ENCODE measurements at regions not wholly inside any gene's neighbourhood (a gene's known extent, or its start where the extent isn't known, plus 50 kb on each side); places are given as distances from the start of the nearest gene placed in this dataset.

DNA sequence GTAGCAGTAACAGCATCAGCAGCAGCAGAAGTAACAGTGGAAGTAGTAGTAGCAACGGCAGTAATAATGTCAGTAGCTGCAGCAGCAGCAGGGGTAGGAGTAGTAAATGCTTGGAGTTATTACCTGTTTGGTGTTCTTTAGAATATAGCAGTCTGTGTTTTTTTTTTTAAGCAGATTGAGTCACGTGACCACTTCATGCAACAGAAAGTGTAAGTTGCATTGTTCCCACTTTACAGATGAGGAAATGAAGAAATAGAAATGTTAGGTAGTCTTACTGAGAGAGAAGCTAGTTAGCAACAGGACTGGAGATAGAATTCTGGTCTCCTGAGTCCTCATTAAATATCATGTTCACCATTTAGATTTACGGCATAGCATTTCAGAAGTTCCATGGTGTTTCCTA lies 358.2 kb downstream of the HAPSTR1 start:
- no peak for DNase-seq (ENCODE audit: low read depth in 1 of 2, low spot score in 1 of 2)

DNA sequence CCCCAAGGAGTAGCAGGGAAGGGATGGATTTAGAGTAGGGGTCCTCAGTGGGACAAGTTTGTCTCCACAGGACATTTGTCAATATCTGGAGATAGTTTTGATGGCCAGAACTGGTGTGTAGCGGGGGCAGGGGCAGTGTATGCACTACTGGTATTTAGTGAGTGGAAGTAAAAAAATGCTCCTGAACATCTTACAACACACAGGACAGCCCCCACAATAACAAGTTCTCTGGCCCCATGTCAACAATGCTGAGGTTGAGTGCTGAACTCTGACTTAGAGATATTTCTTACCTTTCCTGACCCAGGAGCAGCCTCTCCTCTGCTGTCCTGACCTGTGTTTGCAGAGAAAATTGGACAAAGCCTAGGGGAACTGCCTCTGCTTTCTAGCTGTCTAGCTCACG lies 365.8 kb downstream of the HAPSTR1 start:
- DNase-seq (ENCODE audit: low read depth in 1 of 2, low spot score in 1 of 2) = no peak

DNA sequence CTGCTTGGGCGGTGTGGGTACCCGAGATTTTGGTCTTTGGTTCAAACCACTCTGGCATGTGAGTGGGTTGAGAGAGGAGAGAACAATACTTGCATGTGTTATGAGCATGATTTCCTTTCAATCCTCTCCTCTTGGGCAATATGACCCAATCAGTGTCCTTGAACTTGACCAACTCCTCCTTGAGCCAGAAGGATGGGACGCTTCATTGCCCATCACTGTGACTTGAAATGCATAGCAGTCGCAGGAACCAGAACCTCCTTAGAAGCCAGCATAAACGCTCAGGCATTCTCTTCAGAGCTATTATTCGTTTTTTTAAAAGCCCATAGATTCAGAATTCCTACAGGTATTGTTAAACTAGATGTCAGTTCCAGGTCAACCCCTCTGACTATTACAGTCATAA lies 367.4 kb downstream of the HAPSTR1 start:
- no peak for DNase-seq (ENCODE audit: low read depth in 1 of 2, low spot score in 1 of 2)

- DNase-seq (ENCODE audit: low read depth in 1 of 2, low spot score in 1 of 2) = no peak
Measured at GRCh38 chr16:9462984-9463383, 371.5 kb downstream of the HAPSTR1 start.

DNA sequence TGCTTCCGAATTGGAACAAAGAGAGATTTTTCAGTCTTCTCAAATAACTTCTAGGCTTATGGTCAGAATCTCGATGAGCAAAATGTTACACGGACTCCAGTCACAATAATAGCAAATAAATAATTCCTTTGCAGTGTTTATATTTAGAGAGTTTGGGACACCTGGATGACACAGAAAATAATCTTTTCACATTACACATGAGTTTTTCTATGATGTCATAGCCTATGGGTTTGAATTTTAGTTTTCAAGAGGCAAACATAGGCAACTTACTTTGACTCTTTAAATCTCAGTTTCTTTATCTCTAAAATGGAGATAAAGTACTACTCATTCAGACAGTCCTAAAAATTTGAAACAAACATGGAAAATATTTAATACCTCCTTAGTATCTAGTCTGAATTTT lies 372.0 kb downstream of the HAPSTR1 start:
- no peak for DNase-seq (ENCODE audit: low read depth in 1 of 2, low spot score in 1 of 2)

DNA sequence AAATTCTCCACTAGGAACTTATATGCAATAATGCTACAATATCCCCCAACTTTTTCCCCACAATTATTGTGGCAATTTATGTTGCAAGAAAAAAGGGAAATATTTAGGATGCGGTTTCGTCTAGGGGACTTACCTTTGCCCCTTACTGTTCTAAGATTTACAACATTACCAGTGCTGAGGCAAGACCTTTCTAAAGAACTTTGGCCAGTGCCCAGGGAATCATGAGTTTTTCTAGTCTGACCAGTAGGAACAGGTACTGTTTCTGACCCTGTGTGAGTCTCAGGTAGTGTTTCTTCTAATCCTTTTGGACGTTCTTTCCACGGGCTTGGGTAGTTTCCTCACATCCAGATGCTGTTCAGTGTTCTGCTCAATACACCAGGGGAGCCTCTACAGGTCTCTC lies 373.7 kb downstream of the HAPSTR1 start:
- DNase-seq (ENCODE audit: low read depth in 1 of 2, low spot score in 1 of 2) = no peak

- no peak for DNase-seq (ENCODE audit: low read depth in 1 of 2, low spot score in 1 of 2)
Measured at GRCh38 chr16:9469512-9469911, 378.1 kb downstream of the HAPSTR1 start.

DNA sequence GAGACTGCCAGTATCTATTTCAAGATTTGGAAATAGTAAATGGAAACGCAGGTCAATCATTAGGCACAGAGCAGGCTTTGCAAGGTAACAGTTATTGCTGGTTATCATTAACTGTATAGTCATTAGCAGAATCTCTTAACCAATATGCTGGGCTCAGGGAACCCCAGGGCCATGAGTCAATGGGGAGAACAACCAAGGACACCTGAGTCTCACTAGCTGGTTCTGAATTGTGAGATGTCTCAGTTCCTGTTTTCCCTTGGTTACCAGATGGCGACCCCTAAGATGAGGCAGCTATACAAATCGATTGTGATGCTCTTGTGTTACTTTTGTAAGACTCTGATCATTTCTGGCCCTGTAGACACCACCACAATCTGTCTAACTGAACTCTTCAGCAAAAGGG lies 385.3 kb downstream of the HAPSTR1 start:
- DNase-seq (ENCODE audit: low read depth in 1 of 2, low spot score in 1 of 2) = no peak

DNA sequence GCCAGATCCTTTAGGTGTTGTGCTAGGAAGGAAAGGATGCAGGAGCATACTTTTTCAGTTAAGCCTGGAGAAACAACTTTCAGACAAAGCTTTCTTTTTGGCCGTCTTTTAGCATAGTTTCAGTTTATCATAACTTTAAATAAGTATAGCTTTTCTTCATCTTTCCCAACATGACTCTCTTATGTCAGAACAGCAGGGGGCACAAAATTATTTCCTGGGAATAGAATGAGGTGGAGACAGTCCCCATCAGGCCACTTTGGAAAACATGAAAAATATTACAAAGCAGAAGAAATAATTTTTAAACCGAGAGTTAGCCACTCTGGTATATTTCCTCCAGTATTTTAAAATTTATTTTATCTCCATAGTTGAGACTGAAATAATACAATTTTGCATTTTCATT lies 387.6 kb downstream of the HAPSTR1 start:
- DNase-seq (ENCODE audit: low read depth in 1 of 2, low spot score in 1 of 2) = no peak

GRCh38 chr16:9480503-9480902 lies 389.1 kb downstream of the HAPSTR1 start:
- DNase-seq (ENCODE audit: low read depth in 1 of 2, low spot score in 1 of 2) = no peak

DNA sequence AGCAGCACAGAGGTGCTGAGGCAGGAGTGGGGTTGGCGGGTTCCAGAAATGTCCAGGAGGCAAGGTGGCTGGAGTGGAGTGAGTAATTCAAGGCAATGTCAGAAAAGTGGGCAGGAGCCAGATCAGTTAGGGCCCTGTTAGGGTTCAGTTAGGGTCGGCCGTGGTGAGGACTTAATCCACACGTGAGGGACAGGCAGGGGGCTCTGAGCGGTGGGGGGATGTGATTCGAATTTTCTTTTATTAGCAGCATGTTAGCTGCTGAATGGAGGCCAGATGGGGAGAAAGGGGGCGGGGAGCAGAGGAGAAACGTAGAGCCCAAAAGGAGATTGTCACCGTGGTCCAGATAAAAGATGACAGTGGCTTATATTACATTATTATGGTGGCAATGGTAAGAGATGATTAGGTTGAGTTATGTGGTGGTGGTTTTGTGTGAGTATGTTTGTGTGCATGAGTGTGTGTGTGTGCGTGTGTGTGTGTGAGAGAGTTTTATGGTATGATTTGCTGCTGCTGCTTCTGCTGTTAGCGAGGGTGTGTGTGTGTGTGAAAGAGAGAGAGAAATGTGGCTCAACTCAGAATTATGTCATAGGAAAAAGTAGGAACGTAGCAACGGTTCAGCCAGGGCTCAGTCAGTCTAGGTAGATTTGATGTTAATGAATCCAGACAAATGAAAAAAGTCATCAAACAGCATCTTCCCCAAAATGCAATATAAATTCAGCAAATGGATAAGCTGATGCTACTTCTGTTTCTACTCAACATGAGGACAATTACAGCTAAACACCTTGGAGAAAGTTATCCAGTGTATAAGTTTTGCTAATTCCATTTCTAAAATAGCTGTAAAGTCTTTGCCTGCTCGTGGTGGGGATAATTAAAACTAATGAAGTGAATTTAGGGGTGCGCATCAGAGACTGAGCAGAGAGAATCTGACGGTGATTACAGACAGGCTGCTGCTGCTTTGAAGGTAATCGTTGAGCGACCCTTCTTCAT lies 390.6 kb downstream of the HAPSTR1 start:
- no peak for DNase-seq (ENCODE audit: low read depth in 1 of 2, low spot score in 1 of 2)

DNA sequence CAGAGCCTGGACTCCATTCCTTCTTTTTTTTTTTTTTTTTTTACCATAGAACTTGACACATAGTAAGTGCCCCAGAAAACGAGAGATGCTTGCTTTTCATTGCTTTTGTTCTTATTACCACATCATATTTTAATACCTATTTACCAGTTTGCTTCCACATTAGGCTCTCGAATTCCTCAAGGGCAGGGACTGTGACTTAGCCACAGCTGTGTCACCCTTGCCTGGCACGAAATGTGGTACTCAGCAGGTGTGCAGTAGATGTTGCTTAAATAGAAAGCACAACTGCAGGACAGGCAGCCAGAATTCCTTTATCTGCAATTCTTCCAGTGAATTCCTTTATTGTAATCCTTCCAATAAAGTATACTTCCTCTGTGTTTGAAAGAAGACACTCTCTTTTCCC lies 393.0 kb downstream of the HAPSTR1 start:
- DNase-seq (ENCODE audit: low read depth in 1 of 2, low spot score in 1 of 2) = no peak

- DNase-seq (ENCODE audit: low read depth in 1 of 2, low spot score in 1 of 2) = no peak
Measured at GRCh38 chr16:9484881-9485280, 393.4 kb downstream of the HAPSTR1 start.

- DNase-seq (ENCODE audit: low read depth in 1 of 2, low spot score in 1 of 2) = no peak
Measured at GRCh38 chr16:9489835-9490467, 398.5 kb downstream of the HAPSTR1 start.

- DNase-seq (ENCODE audit: low read depth in 1 of 2, low spot score in 1 of 2) = no peak
Measured at GRCh38 chr16:9495824-9496223, 404.4 kb downstream of the HAPSTR1 start.

- DNase-seq (ENCODE audit: low read depth in 1 of 2, low spot score in 1 of 2) = no peak
Measured at GRCh38 chr16:9497750-9498149, 406.3 kb downstream of the HAPSTR1 start.

DNA sequence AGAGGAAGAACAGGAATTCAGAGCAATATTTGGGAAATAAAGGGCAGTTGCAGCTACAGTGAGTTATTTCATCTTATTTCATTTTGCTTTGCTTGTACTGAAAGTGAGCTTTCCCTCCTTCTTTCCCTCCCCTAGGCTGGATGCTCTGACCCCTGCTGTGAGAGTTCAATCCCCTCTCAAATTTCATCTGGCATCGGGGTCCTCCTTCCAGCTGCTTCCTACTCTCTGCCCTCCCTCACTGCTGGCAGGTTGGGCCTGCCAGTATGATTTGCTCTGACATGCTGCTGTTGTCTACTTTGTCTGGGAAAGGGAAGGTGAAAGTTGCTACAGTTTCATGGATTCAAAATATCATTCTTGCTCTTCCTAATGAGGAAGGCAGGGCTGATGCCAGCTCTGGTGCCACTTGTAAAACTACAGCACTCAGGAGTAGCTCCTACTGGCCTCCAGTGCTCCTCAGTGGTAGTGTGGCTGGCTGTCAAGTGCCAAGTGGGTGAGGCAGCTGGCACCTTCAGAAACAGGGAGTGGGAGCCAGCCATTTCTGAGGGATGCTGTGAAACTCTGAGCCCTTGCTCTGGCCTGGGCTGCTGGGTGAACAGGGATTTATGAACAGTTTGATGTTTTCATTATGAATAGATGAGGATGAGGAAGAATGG lies 408.6 kb downstream of the HAPSTR1 start:
- no peak for DNase-seq (ENCODE audit: low read depth in 1 of 2, low spot score in 1 of 2)

DNA sequence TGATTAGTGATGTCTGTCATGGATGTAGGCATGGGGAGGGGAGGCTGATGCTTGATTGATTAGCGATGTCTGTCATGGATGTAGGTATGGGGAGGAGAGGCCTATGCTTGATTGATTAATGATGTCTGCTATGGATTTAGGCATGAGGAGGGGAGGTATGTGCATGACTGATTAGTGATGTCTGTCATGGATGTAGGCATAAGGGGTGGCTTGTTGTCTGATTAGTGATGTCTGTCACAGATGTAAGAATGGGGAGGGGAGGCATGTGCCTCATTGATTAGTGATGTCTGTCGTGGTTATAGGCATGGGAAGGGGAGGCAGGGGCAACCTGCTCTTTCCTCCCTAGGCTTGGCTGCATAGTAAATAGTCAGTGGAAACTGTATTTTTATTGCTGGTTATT lies 409.4 kb downstream of the HAPSTR1 start:
- DNase-seq (ENCODE audit: low read depth in 1 of 2, low spot score in 1 of 2) = no peak

DNA sequence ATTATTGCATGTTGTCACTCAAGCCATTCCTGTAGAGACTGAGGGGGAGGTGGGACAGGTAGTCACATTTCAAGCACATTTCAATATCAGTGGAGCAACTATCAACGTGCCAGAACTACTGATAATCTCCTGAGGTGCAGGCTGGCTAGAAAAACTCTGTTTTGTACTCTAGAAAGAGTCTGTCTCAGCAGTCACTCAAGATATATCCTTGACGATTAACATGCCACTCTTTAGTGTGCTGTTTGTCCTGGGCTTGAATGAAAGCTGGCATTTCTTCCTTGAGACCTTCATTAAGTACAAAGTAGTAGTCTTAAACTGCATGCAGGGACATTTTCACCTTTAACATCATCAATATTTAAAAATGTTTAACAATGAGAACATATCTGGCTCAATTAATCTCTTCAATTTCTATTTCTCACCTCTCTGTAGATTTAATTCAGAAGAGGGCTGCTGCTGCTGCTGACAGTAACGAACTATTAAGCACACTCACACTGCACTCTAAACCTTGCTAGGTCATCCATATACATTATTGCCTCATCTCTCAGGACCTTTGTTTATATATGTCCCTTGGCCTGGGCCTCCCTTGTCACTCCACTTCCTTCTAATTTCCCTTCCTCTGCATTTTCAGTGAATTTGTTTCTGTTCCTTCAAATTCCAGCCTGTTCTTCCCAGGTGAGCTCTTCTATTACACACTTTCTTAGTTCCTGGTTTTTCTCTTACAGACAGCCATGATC lies 412.0 kb downstream of the HAPSTR1 start:
- no peak for DNase-seq (ENCODE audit: low read depth in 1 of 2, low spot score in 1 of 2)

GRCh38 chr16:9508328-9508936 lies 417.0 kb downstream of the HAPSTR1 start:
- no peak for DNase-seq (ENCODE audit: low read depth in 1 of 2, low spot score in 1 of 2)

GRCh38 chr16:9509663-9510062 lies 418.2 kb downstream of the HAPSTR1 start:
- no peak for DNase-seq (ENCODE audit: low read depth in 1 of 2, low spot score in 1 of 2)

Data from activated CD4-positive, alpha-beta T cell treated with anti-CD3 and anti-CD28 coated beads, Interleukin-2, amount 50 U/mL, for 24 hours (primary cell).